C4-2B (cell line): ENCODE measurements at regions not wholly inside any gene's neighbourhood (a gene's known extent, or its start where the extent isn't known, plus 50 kb on each side); places are given as distances from the start of the nearest gene placed in this dataset.

Experiments
- ZFX ChIP-seq: fragments of 450-650 bp; IDR thresholded peaks from 2 replicates; pipeline ENCODE4 v1.6.1; 2017
- TF ChIP-seq, protein P1 (sequence below): fragments of 450-650 bp; conservative IDR thresholded peaks from 2 replicates; pipeline ENCODE4 v1.5.1; 2017; ENCODE audit warnings: mild to moderate bottlenecking

GRCh38 chr3:104297617-104298016, 1069.1 kb upstream of the ALCAM start:
- TF ChIP-seq, protein P1, sequence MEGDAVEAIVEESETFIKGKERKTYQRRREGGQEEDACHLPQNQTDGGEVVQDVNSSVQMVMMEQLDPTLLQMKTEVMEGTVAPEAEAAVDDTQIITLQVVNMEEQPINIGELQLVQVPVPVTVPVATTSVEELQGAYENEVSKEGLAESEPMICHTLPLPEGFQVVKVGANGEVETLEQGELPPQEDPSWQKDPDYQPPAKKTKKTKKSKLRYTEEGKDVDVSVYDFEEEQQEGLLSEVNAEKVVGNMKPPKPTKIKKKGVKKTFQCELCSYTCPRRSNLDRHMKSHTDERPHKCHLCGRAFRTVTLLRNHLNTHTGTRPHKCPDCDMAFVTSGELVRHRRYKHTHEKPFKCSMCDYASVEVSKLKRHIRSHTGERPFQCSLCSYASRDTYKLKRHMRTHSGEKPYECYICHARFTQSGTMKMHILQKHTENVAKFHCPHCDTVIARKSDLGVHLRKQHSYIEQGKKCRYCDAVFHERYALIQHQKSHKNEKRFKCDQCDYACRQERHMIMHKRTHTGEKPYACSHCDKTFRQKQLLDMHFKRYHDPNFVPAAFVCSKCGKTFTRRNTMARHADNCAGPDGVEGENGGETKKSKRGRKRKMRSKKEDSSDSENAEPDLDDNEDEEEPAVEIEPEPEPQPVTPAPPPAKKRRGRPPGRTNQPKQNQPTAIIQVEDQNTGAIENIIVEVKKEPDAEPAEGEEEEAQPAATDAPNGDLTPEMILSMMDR, result no peak
- TF ChIP-seq ZFX, result no peak
